GM13976 (cell line): ENCODE measurements at regions not wholly inside any gene's neighbourhood (a gene's known extent, or its start where the extent isn't known, plus 50 kb on each side); places are given as distances from the start of the nearest gene placed in this dataset.

Source experiments
- DNase-seq: peaks from one replicate; pipeline ENCODE4 v3.0.0; 2012; ENCODE audit warnings: low spot score
- CTCF ChIP-seq: IDR thresholded peaks from 2 replicates; pipeline ENCODE4 v1.5.1; 2012; ENCODE audit warnings: borderline replicate concordance, mild to moderate bottlenecking; ENCODE audit not compliant: insufficient read depth; ENCODE audit errors: extremely low read depth, missing control alignments, control extremely low read depth
- in situ Hi-C: fragments of 300-500 bp; cut with MboI; formaldehyde crosslinking; loops from one replicate; pipeline ENCODE4 v1.12.0; 2022; ENCODE audit warnings: low sequenced_read_pairs, mixed read lengths, inconsistent platforms; ENCODE audit not compliant: unreplicated experiment

- in situ Hi-C loops: no loop called here
- no peak for TF ChIP-seq CTCF
- DNase-seq: no peak
These were observed 315.9 kb upstream of the GPR149 start for GRCh38 chr3:154745929-154746328.

DNA sequence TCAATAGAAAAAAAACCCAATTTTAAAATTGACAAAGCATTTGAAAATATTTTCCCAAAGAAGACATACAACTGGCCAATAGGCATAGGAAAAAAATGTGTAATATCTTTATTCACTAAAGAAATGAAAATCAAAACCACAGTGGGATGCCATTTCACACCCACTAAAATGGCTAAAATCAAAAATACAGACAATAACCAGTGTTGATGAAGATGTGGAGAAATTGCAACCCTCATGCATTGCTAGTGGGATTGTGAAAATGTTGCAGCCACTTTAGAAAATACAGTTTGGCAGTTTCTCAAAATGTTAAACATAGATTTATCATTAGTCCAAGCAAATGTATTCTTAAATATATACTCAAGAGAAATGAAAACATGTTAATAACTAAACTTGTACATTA is 315.1 kb upstream of the GPR149 start:
- no peak for DNase-seq
- TF ChIP-seq CTCF: no peak
- in situ Hi-C loops: no loop called here

DNA sequence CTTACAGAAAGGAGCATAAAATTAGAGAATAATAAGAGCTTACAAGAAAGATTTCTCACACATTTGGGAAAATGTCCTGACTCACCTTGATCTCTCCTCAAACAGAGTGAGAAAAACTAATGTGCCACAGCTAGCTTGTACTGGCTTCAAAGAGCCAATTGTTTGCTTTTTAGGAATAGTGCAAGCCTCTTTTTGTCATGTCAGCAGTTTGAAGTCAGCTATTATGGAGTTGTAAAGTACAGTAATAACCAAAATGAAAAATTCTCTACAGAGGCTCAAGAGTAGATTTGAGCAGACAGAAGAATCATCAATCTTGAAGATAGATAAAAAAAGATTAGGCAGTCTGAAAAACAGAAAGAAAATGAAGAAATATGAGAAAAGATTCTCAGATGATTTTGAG is 313.4 kb upstream of the GPR149 start:
- DNase-seq: no peak
- TF ChIP-seq CTCF: no peak
- in situ Hi-C loops: no loop called here

- DNase-seq: no peak
- no peak for TF ChIP-seq CTCF
- in situ Hi-C loops: no loop called here
These were observed 304.5 kb upstream of the GPR149 start for GRCh38 chr3:154734468-154734867.

- TF ChIP-seq CTCF: no peak
- in situ Hi-C loops: no loop called here
- no peak for DNase-seq
These were observed 300.2 kb upstream of the GPR149 start for GRCh38 chr3:154730186-154730585.

- TF ChIP-seq CTCF: no peak
- DNase-seq: no peak
- in situ Hi-C loops: no loop called here
These were observed 299.8 kb upstream of the GPR149 start for GRCh38 chr3:154729741-154730140.

DNA sequence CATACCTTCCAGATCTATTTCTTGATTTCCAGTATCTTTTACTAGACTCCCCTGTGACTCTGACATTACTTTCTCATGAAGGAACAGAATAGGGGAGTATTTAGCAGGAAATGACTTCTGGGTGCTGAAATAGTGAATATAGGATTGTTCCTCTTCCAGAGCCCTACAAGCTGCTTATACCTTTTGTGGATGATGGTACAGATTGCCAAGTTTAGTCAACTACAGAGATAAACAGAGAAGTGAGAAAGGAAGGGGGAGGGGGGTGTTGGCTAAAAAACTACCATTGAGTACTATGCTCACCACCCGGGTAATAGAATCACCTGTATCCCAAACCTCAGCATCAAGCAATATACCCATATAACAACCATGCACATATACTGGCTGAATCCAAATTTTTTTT is 298.3 kb upstream of the GPR149 start:
- in situ Hi-C loops: no loop called here
- no peak for DNase-seq
- no peak for TF ChIP-seq CTCF
